ENCODE measurements at regions not wholly inside any gene's neighbourhood (a gene's known extent, or its start where the extent isn't known, plus 50 kb on each side); places are given as distances from the start of the nearest gene placed in this dataset.
A peak's percentile ranks its signal among the peaks of the same experiment; 100 is the strongest.
"Not testable (repeated sequence)": the region's sequence is repeated elsewhere in the genome, so short reads cannot be mapped to it uniquely, and the experiment has no call there.

- no peak for DNase-seq
Observed at GRCh38 chr6:81326881-81327561, 425.5 kb downstream of the TENT5A start.

GRCh38 chr6:81309811-81310210, 442.7 kb downstream of the TENT5A start:
- no peak for DNase-seq

- no peak for DNase-seq
Observed at GRCh38 chr6:81308577-81309279, 443.8 kb downstream of the TENT5A start.

- DNase-seq, result no peak
Observed at GRCh38 chr6:81307651-81308214, 444.7 kb downstream of the TENT5A start.

GRCh38 chr6:81304466-81304865, 448.0 kb downstream of the TENT5A start:
- DNase-seq, result no peak

- no peak for DNase-seq
Observed at GRCh38 chr6:81300961-81301360, 451.5 kb downstream of the TENT5A start.

- DNase-seq, result no peak
Observed at GRCh38 chr6:81298751-81299150, 453.7 kb downstream of the TENT5A start.

- no peak for DNase-seq
Observed at GRCh38 chr6:81295310-81295709, 457.2 kb downstream of the TENT5A start.

- no peak for DNase-seq
Observed at GRCh38 chr6:81293896-81294295, 458.6 kb downstream of the TENT5A start.

- DNase-seq, result no peak
Observed at GRCh38 chr6:81289229-81289628, 463.3 kb downstream of the TENT5A start.

GRCh38 chr6:81265106-81265505, 487.4 kb downstream of the TENT5A start:
- no peak for DNase-seq

- no peak for DNase-seq
Observed at GRCh38 chr6:81263531-81264168, 488.8 kb downstream of the TENT5A start.

GRCh38 chr6:81262656-81263055, 489.8 kb downstream of the TENT5A start:
- no peak for DNase-seq

- not testable (repeated sequence) for DNase-seq
Observed at GRCh38 chr6:81256223-81256622, 496.3 kb downstream of the TENT5A start.

GRCh38 chr6:81253821-81254220, 498.7 kb downstream of the TENT5A start:
- DNase-seq, result no peak

GRCh38 chr6:81252231-81252630, 500.2 kb downstream of the TENT5A start:
- DNase-seq, result no peak

- no peak for DNase-seq
Observed at GRCh38 chr6:81246200-81246599, 506.3 kb downstream of the TENT5A start.

GRCh38 chr6:81242624-81243023, 509.9 kb downstream of the TENT5A start:
- DNase-seq, result no peak

GRCh38 chr6:81241126-81242041, 511.1 kb downstream of the TENT5A start:
- DNase-seq, result peak; percentile 24

GRCh38 chr6:81238390-81238789, 514.1 kb downstream of the TENT5A start:
- DNase-seq, result no peak

GRCh38 chr6:81237226-81237625, 515.3 kb downstream of the TENT5A start:
- DNase-seq, result no peak

- no peak for DNase-seq
Observed at GRCh38 chr6:81235512-81235911, 517.0 kb downstream of the TENT5A start.

GRCh38 chr6:81233990-81234389, 518.5 kb downstream of the TENT5A start:
- no peak for DNase-seq

All from NCI-H748 treated with DMSO at 0.1 percent for 48 hours (cell line).